Activated T-cell treated with anti-CD3 and anti-CD28 coated beads for 1 hour (primary cell): ENCODE measurements at regions not wholly inside any gene's neighbourhood (a gene's known extent, or its start where the extent isn't known, plus 50 kb on each side); places are given as distances from the start of the nearest gene placed in this dataset.
"Not testable (repeated sequence)": the region's sequence is repeated elsewhere in the genome, so short reads cannot be mapped to it uniquely, and the experiment has no call there.

Experiments used
- DNase-seq: peaks from one replicate; pipeline ENCODE4 v3.0.0-alpha.2; 2020; ENCODE audit warnings: low read depth

GRCh38 chr1:244106837-244107493, 55.9 kb downstream of the ZBTB18 start:
- DNase-seq, result no peak

- no peak for DNase-seq
These were observed 59.9 kb downstream of the ZBTB18 start for GRCh38 chr1:244111027-244111426.

- DNase-seq, result no peak
These were observed 61.0 kb downstream of the ZBTB18 start for GRCh38 chr1:244112041-244112440.

- no peak for DNase-seq
These were observed 61.6 kb downstream of the ZBTB18 start for GRCh38 chr1:244112636-244113035.

- no peak for DNase-seq
These were observed 62.6 kb downstream of the ZBTB18 start for GRCh38 chr1:244113532-244114320.

- DNase-seq, result no peak
These were observed 63.8 kb downstream of the ZBTB18 start for GRCh38 chr1:244114892-244115291.

- no peak for DNase-seq
These were observed 65.9 kb downstream of the ZBTB18 start for GRCh38 chr1:244116946-244117345.

- no peak for DNase-seq
These were observed 67.2 kb downstream of the ZBTB18 start for GRCh38 chr1:244118109-244118761.

GRCh38 chr1:244128591-244129383, 77.7 kb downstream of the ZBTB18 start:
- DNase-seq, result no peak

GRCh38 chr1:244137276-244137675, 86.2 kb downstream of the ZBTB18 start:
- no peak for DNase-seq

- DNase-seq, result no peak
These were observed 86.6 kb downstream of the ZBTB18 start for GRCh38 chr1:244137725-244138124.

GRCh38 chr1:244138399-244138798, 87.3 kb downstream of the ZBTB18 start:
- DNase-seq, result no peak

GRCh38 chr1:244139655-244140054, 88.6 kb downstream of the ZBTB18 start:
- DNase-seq, result no peak

GRCh38 chr1:244140420-244140819, 89.3 kb downstream of the ZBTB18 start:
- no peak for DNase-seq

- no peak for DNase-seq
These were observed 93.0 kb downstream of the ZBTB18 start for GRCh38 chr1:244144053-244144452.

- no peak for DNase-seq
These were observed 99.0 kb downstream of the ZBTB18 start for GRCh38 chr1:244150071-244150470.

GRCh38 chr1:244150665-244151064, 99.6 kb downstream of the ZBTB18 start:
- DNase-seq, result no peak

- no peak for DNase-seq
These were observed 100.5 kb downstream of the ZBTB18 start for GRCh38 chr1:244151537-244151936.

- DNase-seq, result no peak
These were observed 103.4 kb downstream of the ZBTB18 start for GRCh38 chr1:244154508-244154871.

- no peak for DNase-seq
These were observed 103.9 kb downstream of the ZBTB18 start for GRCh38 chr1:244154872-244155531.

GRCh38 chr1:244155661-244156060, 104.6 kb downstream of the ZBTB18 start:
- no peak for DNase-seq

- not testable (repeated sequence) for DNase-seq
These were observed 105.5 kb downstream of the ZBTB18 start for GRCh38 chr1:244156617-244157016.
